A549 (cell line): ENCODE measurements at regions not wholly inside any gene's neighbourhood (a gene's known extent, or its start where the extent isn't known, plus 50 kb on each side); places are given as distances from the start of the nearest gene placed in this dataset.

ENCODE experiments used
- ATAC-seq, 2 experiments: fragments of 200-7000 bp in 1 of 2; fragments of >200 bp in 1 of 2; cut with Nextera tagmentation in 1 of 2; cut with Tn5 transposase in 1 of 2; 3 replicates each; pipeline versions ENCODE4 v1.8.0 to v1.9.1; 2018 to 2020; ENCODE audit warnings: mild to moderate bottlenecking in 1 of 2, moderate library complexity in 1 of 2
- CTCF ChIA-PET: fragments of 300-600 bp; sonication (Branson Sonifier 250); formaldehyde crosslinking; extraction: SDS; loops from one replicate; lab custom pipeline; 2021; ENCODE audit warnings: antibody characterized with exemption, inconsistent platforms; lab: Yijun Ruan, JAX
- POLR2A ChIA-PET: fragments of 350-600 bp; formaldehyde crosslinking; extraction: SDS; loops from one replicate; lab custom pipeline; 2021; ENCODE audit warnings: antibody characterized with exemption, inconsistent platforms; lab: Yijun Ruan, JAX
- DNase-seq, 2 experiments: peaks; one replicate each; pipeline versions ENCODE4 v3.0.0 to v3.0.0-alpha.2; 2011 to 2016; ENCODE audit warnings: low read depth in 1 of 2, low spot score in 1 of 2
- FAIRE-seq: peaks from 2 replicates; lab custom pipeline; 2011; peaks lifted over from hg19 to GRCh38; lab: Jason Lieb, UNC
- H3K27ac ChIP-seq, 2 experiments: fragments of >200 bp; sonication (Bioruptor Twin); formaldehyde crosslinking; 3 replicates each; pipeline ENCODE4 v1.5.1; 2016 to 2017
- H3K4me1 ChIP-seq: fragments of >200 bp; sonication (Bioruptor Twin); formaldehyde crosslinking; 3 replicates; pipeline ENCODE4 v1.6.1; 2016
- H3K4me2 ChIP-seq: fragments of >200 bp; sonication (Bioruptor Twin); formaldehyde crosslinking; 3 replicates; pipeline ENCODE4 v1.6.1; 2016
- H3K4me3 ChIP-seq: fragments of >200 bp; sonication (Bioruptor Twin); formaldehyde crosslinking; 3 replicates; pipeline ENCODE4 v1.5.1; 2016
- H3K9me3 ChIP-seq: fragments of >200 bp; sonication (Bioruptor Twin); formaldehyde crosslinking; 3 replicates; pipeline ENCODE4 v1.6.1; 2016
- CEBPB ChIP-seq, 2 experiments: fragments of >200 bp in 1 of 2; sonication (Bioruptor Twin) in 1 of 2; formaldehyde crosslinking in 1 of 2; IDR thresholded peaks; 2 replicates each; pipeline ENCODE4 v1.6.1; 2012 to 2016
- ELK1 ChIP-seq: fragments of 150-350 bp; IDR thresholded peaks from 2 replicates; pipeline ENCODE4 v1.6.1; 2014; ENCODE audit warnings: low read depth, mild to moderate bottlenecking, low read length
- FOSL2 ChIP-seq, 2 experiments: fragments of 450-650 bp in 1 of 2; fragments of >200 bp in 1 of 2; sonication (Bioruptor Twin) in 1 of 2; formaldehyde crosslinking; IDR thresholded peaks; 2 replicates each; pipeline versions ENCODE4 v1.5.0 to v1.6.1; 2016 to 2020; ENCODE audit warnings: mild to moderate bottlenecking in 1 of 2, moderate library complexity in 1 of 2
- HEYL ChIP-seq: fragments of 250-450 bp; sonication (Bioruptor Pico); IDR thresholded peaks from 2 replicates; pipeline ENCODE4 v1.8.0; 2021; ENCODE audit warnings: mild to moderate bottlenecking, moderate library complexity
- HOXA7 ChIP-seq: fragments of 250-450 bp; sonication (Bioruptor Pico); IDR thresholded peaks from 2 replicates; pipeline ENCODE4 v1.5.0; 2020; ENCODE audit warnings: mild to moderate bottlenecking, moderate library complexity
- HOXB13 ChIP-seq: fragments of 250-450 bp; sonication (Bioruptor Pico); IDR thresholded peaks from 2 replicates; pipeline ENCODE4 v1.5.0; 2020; ENCODE audit warnings: low read depth, mild to moderate bottlenecking, moderate library complexity
- HOXB5 ChIP-seq: fragments of 250-450 bp; sonication (Bioruptor Pico); IDR thresholded peaks from 2 replicates; pipeline ENCODE4 v1.5.0; 2020; ENCODE audit warnings: mild to moderate bottlenecking, moderate library complexity
- KDM1A ChIP-seq: fragments of 200-600 bp; sonication (generic); IDR thresholded peaks from 2 replicates; pipeline ENCODE4 v1.6.1; 2016; ENCODE audit warnings: low read depth, mild to moderate bottlenecking
- MAZ ChIP-seq: fragments of 150-350 bp; IDR thresholded peaks from 2 replicates; pipeline ENCODE4 v1.6.1; 2014; ENCODE audit warnings: antibody characterized with exemption, low read depth, low read length, borderline replicate concordance
- PBX3 ChIP-seq: IDR thresholded peaks from 2 replicates; pipeline ENCODE4 v1.6.1; 2012
- POLR2AphosphoS2 ChIP-seq: conservative IDR thresholded peaks from 2 replicates; pipeline ENCODE4 v1.6.1; 2012; ENCODE audit warnings: low read length, improper control_type of control experiment, inconsistent platforms
- REST ChIP-seq: fragments of 200-600 bp; sonication (generic); IDR thresholded peaks from 2 replicates; pipeline ENCODE4 v1.6.1; 2016; ENCODE audit warnings: antibody characterized with exemption, mild to moderate bottlenecking, moderate library complexity
- TFCP2L1 ChIP-seq: fragments of 250-450 bp; sonication (Bioruptor Pico); IDR thresholded peaks from 2 replicates; pipeline ENCODE4 v1.5.0; 2021; ENCODE audit warnings: mild to moderate bottlenecking
- USF2 ChIP-seq: fragments of 450-650 bp; IDR thresholded peaks from 2 replicates; pipeline ENCODE4 v1.6.1; 2014; ENCODE audit warnings: antibody characterized with exemption
- ZC3H11A ChIP-seq: fragments of 450-650 bp; IDR thresholded peaks from 2 replicates; pipeline ENCODE4 v1.6.1; 2014; ENCODE audit warnings: antibody characterized with exemption, mild to moderate bottlenecking
- ZSCAN20 ChIP-seq: fragments of 250-450 bp; sonication (Bioruptor Pico); IDR thresholded peaks from 2 replicates; pipeline ENCODE4 v1.8.0; 2022; ENCODE audit warnings: mild to moderate bottlenecking, moderate library complexity
- WGBS: methylation state at CpG from one replicate; pipeline ENCODE4 v1.1.6; 2017; ENCODE audit errors: missing lambda C conversion rate; 5-methylcytosine and 5-hydroxymethylcytosine counted together

- TF ChIP-seq POLR2AphosphoS2 (no peak), ZC3H11A (no peak), USF2 (no peak), TFCP2L1 (CRISPR knock-in tag) (no peak), MAZ (no peak), PBX3 (no peak), HOXB5 (no peak)
- POLR2A ChIA-PET = no interaction called here
- no peak for FAIRE-seq
- Histone ChIP-seq H3K9me3 (no peaks in the 10 kb centered on the region), H3K4me3 (no peak overlapping the region), H3K4me1 (no peaks in the 10 kb centered on the region), H3K4me2 (no peak overlapping the region), H3K27ac (no peak overlapping the region)
- no peak for ATAC-seq
- WGBS = 6% methylated on average over 1 of the region's 1 CpG
- DNase-seq = no peak
- CTCF ChIA-PET = interaction anchor here (1.2 kb wide), 1 partner anchor 12 kb away, joined by 3 read pairs; no protein-coding TSS in a partner anchor
Observed at GRCh38 chr17:6011206-6011605, 59.0 kb upstream of the WSCD1 start.

GRCh38 chr17:6018788-6019187 is 51.4 kb upstream of the WSCD1 start:
- ChIA-PET POLR2A (no interaction called here), CTCF (no interaction called here)
- no peak overlapping the region for H3K27ac ChIP-seq
- DNase-seq (no peak), ATAC-seq (no peak), FAIRE-seq (no peak)
- H3K4me3 ChIP-seq = no peak overlapping the region
- H3K9me3 ChIP-seq = no peaks in the 10 kb centered on the region
- WGBS = 0% methylated on average over 1 of the region's 1 CpG
- TF ChIP-seq KDM1A (no peak), HOXA7 (CRISPR knock-in tag) (no peak)
- H3K4me2 ChIP-seq = no peak overlapping the region
- H3K4me1 ChIP-seq = no peaks in the 10 kb centered on the region

GRCh38 chr17:6019959-6020358 is 50.2 kb upstream of the WSCD1 start:
- Histone ChIP-seq H3K9me3 (no peaks in the 10 kb centered on the region), H3K4me3 (no peak overlapping the region), H3K4me2 (no peak overlapping the region), H3K27ac (no peak overlapping the region), H3K4me1 (no peaks in the 10 kb centered on the region)
- no peak for FAIRE-seq
- no peak for ATAC-seq
- CTCF ChIA-PET = no interaction called here
- no peak for DNase-seq
- POLR2A ChIA-PET = no interaction called here
- TF ChIP-seq ELK1 (no peak), CEBPB (IDR thresholded peaks at IDR 0.05) (no peak)
- WGBS = 7% methylated on average over 6 of the region's 6 CpGs

GRCh38 chr17:6020376-6021010 is 49.7 kb upstream of the WSCD1 start:
- POLR2A ChIA-PET = no interaction called here
- no peak for TF ChIP-seq HOXB13
- TF ChIP-seq MAZ = no peak
- TF ChIP-seq HEYL = no peak
- no peak for TF ChIP-seq HOXB5
- no peak for TF ChIP-seq ZSCAN20
- no peak for TF ChIP-seq REST
- no peak for TF ChIP-seq FOSL2 (IDR thresholded peaks at IDR 0.05)
- TF ChIP-seq FOSL2 (CRISPR knock-in tag; IDR thresholded peaks at IDR 0.05) = no peak
- no peak for DNase-seq

More at GRCh38 chr17:6020376-6021010, 49.7 kb upstream of the WSCD1 start:
- CTCF ChIA-PET = no interaction called here
- no peak for FAIRE-seq
- Histone ChIP-seq H3K4me3 (no peak overlapping the region), H3K4me1 (no peaks in the 10 kb centered on the region), H3K9me3 (no peaks in the 10 kb centered on the region), H3K4me2 (no peak overlapping the region), H3K27ac (no peak overlapping the region)
- WGBS = 3% methylated on average over 3 of the region's 3 CpGs
- ATAC-seq = no peak
